HL-60/S4 (cell line): ENCODE measurements at regions not wholly inside any gene's neighbourhood (a gene's known extent, or its start where the extent isn't known, plus 50 kb on each side); places are given as distances from the start of the nearest gene placed in this dataset.
"Not testable (repeated sequence)": the region's sequence is repeated elsewhere in the genome, so short reads cannot be mapped to it uniquely, and the experiment has no call there.

Experiments
- in situ Hi-C: fragments of 300-500 bp; cut with MboI; formaldehyde crosslinking; loops from 2 replicates; pipeline ENCODE4 v1.14.3; 2022; ENCODE audit warnings: low sequenced_read_pairs

DNA sequence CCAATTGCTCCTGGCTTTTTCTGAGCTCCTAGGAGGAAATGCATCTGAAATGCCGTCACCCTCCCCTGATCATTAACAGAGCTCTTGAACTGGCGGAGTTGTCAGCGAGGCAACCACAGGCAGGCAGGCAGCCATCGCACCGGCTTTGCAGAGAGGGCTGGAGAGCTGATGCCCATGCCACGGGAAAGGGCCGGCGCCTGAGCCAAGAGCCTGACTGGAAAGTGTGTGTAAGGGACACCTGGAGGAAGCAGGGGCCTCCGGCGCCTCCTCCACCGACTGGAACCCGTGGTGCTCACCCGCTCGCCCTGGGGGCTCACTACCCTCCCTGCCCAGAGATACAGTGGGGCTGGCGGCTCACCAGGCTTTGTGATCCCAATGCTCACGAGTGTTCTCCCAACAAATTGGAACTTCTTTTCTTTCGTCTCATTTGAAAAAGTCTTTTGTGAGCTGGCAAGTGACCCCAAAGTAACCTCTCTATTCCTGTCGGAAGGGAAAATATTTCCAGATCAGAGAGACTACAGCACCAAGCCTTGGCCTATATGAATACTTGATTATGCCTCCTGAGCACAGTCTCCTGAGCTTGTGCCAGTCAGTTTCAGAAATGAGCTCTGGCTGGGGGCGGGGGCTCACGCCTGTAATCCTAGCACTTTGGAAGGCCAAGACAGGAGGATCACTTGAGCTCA, 97.7 kb upstream of the SLC25A33 start:
- in situ Hi-C loops = no loop called here

DNA sequence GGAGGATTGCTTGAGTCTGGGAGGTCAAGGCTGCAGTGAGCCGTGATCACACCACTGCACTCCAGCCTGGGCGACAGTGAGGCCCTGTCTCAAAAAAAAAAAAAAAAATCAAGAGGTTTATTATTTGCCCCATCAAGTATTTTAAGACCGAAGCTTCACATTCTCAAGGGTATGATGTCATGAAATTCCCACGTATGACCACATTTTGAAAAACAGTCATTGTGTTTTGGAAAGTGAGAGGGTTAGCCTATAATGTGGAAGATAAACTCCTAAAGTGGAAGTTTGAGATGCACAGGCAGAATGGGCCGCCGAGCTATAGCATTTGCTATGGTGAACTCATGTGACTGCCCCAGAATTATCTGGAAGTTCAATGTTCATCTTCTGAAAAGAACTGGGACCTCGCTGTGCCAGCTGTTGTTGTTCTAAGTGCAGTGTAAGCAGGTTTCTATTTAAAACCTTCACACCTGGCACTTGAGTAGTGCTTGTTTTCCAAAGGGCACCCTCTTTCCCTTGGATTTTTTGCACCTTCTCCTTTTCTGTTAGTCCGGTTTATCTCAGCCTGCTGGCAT, 96.9 kb upstream of the SLC25A33 start:
- in situ Hi-C loops = no loop called here

DNA sequence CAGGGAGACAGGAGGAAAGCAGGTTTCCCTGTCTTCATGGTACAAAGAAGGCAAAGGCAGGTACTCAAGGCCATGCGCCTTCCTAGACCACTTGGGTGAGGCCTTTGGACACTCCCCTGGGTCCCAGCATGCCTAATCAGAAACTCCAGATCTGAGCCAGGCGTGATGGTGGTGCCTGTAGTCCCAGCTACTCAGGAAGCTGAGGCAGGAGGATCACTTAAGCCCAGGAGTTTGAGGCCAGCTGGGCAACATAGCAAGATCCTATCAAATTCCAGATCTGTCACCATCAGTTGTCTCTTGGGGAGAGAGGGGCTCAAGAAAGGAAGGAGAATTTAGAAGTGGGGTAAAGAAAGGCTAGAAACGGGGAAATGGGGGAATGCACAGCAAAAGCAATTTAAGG, 96.3 kb upstream of the SLC25A33 start:
- in situ Hi-C loops = no loop called here

DNA sequence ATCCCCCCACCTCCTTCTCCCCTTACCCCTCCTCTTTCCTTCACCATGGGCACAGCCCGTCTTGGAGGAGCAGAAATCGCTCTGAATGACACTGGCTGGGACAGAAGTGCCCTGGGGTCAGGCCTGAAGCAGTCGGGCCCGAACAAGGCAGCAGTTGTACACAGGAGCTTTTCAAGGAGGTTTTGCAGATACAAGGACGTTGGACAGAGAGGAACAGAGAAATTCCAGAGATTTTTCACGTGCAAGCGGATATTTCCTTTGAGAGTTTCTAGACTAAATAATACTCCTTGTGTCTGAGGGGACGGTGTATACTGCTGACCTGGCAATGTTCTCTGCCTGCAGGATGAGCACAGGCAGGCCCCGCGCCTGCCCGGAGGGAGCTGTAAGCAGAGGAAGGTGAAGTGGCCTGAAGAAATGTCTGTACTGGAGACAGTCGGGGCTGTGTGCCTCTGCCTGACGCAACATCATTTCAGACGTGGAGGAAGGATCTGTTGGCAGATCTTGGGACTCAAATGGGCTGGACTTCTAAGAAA, 95.3 kb upstream of the SLC25A33 start:
- in situ Hi-C loops = no loop called here

DNA sequence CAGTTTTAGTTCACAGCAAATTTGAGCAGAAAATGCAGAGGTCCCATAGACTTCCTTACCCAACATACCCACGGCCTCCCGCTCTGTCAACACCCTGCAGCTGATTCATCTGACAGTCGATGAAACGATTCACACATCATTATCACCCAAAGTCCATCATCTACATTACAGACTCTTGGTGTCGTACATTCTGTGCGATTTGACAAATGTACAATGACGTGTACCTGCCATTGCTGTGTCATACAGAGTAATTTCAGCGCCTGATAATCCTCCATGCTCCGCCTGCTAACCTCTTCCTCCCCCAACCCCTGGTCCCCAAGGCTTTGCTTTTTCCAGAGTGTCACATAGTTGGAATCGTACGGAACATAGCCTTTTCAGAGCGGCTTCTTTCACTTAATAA, 94.7 kb upstream of the SLC25A33 start:
- in situ Hi-C loops = no loop called here

DNA sequence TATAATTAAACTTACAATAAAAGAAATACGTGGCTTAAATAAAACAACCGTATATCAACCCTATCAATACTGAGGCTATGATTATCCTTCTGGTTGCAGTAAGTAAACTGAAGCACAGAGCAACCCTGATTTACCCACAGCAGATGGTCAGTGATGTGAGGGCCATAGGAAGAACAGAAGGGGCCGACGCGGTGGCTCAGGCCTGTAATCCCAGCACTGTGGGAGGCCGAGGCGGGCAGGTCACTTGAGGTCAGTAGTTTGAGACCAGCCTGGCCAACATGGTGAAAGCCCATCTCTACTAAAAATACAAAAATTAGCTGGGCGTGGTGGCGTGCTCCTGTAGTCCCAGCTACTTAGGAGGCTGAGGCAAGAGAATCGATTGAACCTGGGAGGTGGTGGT, 94.2 kb upstream of the SLC25A33 start:
- in situ Hi-C loops = not testable (repeated sequence)

DNA sequence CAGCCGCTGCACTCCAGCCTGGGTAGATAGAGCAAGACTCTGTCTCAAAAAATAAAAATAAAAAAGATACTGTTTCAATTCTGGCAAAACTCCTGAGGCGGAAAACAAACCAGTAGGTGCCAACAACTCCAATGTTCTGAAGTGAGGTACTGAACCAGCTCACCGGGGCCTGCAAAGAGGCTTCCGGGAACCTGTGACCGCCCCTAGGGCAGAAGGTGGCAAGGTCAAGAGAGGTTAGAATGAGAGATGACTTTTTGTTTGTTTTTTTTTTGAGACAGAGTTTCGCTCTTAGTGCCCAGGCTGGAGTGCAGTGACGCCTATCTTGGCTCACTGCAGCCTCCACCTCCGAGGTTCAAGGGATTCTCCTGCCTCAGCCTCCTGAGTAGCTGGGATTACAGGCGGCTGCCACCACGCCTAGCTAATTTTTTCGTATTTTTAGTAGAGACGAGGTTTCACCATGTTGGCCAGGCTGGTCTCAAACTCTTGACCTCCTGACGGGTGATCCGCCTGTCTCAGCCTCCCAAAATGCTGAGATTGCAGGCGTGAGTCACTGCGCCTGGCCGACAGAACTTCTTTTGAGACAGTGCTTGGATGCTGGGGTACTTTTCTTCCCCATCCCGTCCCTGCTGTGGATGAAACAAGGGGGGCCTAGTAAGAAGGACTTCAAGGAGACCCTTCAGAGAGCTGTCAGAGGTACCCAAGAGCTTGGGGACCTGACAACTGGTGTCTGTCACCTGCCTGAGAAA, 91.9 kb upstream of the SLC25A33 start:
- in situ Hi-C loops = no loop called here

DNA sequence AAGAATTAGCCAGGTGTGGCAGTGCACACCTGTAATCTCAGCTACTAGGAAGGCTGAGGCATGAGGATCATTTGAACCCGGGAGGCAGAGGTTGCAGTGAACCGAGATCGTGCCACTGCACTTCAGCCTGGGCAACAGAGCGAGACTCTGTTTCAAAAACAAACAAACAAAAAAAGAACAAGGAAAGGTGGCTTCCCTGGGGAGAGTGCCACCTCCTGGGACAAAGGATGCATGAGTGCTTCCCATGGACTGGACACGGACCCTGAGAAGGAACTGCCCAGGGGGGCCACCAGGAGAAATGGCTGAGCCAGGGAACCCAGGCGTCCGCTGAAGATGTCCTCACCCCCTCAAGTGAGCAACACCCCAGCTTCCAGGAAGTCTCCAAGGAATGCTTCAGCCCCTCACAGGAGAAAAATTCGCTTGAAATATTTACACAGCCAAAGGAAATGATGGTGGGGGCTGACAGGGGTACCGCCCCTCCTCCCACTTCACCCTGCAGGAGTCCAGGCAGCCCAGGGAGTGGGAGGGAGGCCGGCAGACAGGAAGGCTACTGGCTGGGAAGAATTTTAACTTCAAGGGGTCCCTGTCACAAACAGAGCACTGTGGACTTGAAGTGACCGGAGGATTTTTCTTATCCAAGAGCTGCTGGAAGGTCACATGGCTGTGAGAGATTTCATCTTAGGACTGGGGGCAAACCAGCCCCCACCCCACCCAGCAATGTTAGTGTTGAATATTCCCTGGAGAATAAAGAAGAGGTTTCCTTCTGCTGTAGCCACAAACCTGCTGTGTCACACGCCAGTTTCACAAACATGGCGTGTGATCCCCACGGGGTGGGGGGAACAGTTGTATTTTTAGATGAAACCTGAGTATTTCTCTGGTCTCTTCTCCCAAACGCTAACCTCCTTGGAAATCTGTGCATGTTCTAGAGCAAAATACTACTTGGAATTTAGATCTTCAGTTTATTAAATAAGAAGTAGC, 90.8 kb upstream of the SLC25A33 start:
- in situ Hi-C loops = no loop called here

DNA sequence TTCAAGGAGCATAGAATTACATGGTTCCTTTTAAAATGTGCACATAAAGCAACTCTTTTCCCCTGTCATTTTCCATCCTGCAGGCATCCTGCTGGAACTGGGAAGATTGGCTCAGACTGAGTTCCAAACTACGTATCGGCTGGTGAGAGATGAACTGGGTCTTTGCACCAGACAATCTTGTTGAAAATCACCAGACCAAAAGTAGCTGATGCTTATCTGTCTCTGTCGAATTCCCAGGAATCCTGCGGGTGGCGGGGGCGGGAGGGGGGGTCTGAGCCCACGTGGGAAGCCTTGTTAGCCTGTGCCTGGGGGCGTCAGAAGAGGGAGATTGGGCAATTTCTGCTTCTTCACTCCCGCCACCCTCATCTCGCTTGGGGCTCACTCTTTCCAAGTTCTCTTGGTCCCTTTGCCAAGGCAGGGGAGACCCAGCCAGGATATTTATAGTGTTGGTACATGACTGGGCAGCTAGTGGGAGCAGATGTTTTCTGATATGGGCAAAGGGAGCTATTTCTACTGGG, 90.1 kb upstream of the SLC25A33 start:
- in situ Hi-C loops = no loop called here

DNA sequence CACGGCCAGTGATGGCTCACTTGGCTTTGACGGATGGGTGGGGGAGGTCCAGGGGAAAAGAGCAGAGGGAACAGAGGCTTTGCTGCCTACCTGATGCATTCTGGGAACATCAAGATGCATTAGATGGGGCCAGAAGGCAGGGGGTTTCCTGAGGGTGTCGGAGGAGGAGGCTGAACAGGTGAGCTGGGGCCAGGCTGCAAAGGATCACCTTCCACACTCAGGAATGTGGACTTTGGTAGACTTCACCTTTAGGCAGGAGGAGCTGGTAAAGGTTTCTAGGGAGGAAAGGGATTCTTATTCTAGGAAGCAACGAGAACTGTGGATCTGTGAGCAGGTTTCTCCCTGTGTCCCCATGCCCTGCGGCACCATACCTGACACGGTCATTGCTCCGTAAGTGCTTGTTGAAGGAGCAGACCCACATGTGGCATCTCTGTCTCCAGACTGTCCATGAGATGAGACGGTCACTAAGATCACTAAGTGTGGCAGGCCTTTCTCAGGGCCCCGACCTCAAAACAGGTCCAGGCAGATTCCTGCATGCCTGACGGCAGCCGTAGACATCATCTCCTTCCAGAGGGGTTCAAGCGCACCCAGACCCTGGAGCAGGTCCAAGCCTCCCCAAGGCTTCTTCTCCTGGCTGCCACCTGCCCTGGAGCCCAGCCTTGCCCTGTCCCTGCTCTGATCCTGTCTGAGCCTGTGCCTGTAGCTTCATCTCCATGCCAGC, 89.1 kb upstream of the SLC25A33 start:
- in situ Hi-C loops = loop anchor here (10.0 kb wide), 1 partner anchor 165 kb away; no protein-coding TSS in a partner anchor

DNA sequence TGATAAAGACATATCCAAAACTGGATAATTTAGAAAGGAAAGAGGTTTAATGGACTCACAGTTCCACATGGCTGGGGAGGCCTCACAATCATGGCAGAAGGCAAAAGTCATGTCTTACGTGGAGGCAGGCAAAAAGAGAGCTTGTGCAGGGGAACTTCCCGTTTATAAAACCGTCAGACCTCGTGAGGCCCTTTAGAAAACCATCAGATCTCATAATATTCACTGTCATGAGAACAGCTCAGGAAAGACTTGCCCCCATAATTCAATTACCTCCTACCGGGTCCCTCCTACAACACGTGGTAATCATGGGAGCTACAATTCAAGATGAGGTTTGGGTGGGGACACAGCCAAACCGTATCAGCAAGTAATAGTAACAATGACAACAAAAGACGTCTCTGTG, 88.2 kb upstream of the SLC25A33 start:
- in situ Hi-C loops = loop anchor here (10.0 kb wide), 1 partner anchor 166 kb away; no protein-coding TSS in a partner anchor

DNA sequence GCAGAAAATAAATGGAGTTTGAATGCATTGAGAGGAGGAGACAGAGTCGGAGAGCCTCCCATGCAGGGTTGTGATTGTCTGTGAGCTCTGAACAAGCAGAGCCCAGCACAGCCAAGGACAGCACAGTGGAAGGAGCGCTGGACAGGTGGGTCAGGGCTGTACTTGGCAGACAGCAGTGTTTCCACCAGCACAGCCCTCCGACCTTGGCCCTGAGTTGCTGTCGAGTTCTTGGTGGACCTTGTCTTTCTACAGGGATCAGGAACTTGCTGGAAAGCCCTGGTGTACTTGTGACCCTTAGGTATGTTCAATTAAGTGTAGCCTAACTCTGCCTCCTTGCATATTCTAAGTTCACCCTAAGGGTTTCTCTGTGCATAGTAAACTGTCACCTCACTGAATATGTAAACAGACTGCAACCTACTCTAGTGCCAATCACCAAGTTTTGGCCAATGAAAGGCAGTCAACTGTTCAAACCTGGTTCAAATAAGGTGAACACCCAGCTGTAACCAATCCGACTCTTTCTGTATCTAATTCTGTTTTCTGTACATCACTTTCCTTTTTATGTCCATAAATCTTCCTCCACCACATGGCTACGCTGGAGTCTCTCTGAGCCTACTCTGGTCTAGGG, 86.6 kb upstream of the SLC25A33 start:
- in situ Hi-C loops = loop anchor here (10.0 kb wide), 1 partner anchor 168 kb away; no protein-coding TSS in a partner anchor

DNA sequence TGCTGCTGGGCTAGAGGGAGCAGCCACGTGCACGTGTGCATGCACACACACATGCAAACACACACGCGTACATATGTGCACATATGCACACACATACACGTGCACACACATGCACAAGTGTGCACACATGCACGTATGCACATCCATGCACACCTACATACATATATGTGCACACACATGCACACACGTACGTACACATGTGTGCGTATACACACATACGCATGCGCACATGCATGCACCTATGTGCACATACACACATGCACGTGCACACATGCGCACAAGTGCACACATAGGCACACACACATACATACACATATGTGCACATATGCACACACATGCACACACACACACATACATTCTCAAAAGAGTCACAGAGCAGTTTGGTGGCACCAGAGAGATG, 85.9 kb upstream of the SLC25A33 start:
- in situ Hi-C loops = loop anchor here (10.0 kb wide), 1 partner anchor 169 kb away; no protein-coding TSS in a partner anchor

DNA sequence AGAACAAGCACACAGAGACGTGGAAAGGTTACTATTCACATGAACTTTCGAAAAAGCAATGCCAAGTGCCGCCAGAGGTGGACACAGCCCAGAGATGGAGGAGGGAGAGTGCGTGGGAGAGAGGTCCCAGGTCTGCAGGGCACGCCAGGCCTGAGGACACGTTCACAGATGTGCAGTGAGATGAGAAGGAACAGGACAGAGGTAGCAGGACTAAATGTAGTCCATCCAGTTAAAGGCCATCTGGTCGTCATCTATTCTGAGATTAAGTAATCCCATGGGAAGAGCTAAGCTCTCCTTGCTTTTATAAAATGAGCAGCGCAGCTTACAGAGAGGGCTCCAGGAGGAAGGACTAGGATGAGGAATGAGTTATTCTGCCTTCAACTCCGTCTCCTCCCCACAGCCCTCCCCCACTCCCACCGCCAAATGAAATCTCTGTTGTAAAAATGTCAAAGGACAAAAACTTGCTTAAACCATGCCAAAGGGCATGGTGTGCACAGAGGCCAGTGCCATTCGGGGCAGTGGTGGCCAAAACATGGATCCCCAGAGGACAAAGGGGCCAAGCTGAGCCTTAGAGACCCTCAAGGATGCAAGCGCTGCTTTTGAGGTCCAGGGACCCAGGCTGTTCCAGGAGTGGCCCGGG, 85.4 kb upstream of the SLC25A33 start:
- in situ Hi-C loops = loop anchor here (10.0 kb wide), 1 partner anchor 169 kb away; no protein-coding TSS in a partner anchor

DNA sequence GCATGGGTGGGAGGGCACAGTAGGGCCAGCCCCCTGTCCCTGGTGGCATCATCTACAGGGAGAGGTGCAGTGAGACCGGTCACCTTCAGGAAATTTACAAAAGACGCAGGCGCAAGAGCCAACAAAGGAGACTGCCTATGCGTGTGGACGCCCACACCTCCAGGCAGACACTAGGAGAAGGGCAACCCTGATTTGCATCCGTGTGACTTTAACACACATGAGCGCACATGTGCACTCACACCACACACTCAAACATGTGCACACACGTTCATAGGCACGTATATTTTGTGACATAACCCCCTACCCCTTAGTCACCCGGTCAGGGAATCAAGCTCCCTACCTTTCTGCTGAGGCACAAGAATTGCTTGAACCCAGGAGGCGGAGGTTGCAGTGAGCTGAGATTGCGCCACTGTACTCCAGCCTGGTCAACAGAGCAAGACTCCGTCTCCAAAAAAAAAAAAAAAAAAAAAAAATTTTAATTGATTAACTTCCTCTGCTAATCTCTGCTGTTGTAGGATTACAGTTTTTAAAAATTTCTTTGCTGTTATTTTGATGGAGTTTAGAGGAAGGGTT, 84.7 kb upstream of the SLC25A33 start:
- in situ Hi-C loops = loop anchor here (10.0 kb wide), 1 partner anchor 170 kb away; no protein-coding TSS in a partner anchor

DNA sequence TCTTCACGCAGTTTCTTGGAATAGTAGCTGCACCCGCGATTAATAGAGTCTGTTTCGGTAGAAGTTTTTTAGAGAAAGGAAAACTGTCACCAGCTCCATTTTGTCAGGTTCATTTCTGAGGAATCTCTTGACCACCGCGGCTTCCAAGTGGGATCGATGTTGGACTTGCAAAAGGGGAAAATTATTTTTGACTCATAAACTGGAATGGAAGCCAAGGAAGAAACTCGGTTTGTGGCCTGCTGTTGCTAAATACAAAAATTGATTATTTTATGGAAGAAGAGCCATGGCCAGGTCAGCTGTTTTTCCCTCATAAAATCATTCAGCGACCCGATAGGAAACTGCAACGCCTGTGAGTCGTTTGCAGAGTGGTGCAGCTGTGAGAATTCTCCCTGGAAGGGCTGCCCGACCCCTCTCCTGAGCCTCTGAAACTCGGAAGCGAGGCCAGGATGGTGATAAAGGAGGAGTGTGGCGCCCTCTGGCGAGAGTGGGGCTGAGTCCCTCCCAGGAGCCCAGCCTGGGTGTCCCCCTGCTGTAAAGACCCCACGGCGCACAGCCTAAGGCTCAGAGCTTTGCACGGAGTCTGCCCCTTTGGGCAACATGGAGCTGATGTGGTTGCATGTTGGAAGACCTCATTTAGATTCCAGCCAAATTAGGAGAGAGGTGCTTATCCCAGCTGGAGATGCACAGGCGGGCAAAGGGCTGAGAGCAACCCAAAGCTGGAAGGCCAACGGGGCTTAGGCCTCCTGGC, 83.6 kb upstream of the SLC25A33 start:
- in situ Hi-C loops = loop anchor here (10.0 kb wide), 1 partner anchor 171 kb away; no protein-coding TSS in a partner anchor

DNA sequence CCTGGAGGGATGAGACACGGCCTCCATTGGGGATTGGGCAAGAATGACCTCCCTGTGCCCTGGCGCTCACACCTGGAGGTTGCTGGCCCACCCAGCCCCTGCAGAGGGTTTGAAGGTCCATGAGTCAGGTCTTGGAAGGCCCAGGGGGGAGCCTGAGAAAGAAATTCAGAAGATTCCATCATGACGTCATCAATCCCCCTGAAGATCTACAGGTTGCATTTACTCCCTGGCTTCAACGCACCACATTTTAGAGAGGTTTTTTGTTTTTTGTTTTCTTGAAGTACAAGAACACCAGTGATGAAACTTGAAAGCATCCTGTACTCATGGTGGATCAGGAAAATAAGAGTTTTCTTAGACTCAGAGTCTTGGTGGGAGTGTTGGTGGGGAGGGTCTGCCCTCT, 82.4 kb upstream of the SLC25A33 start:
- in situ Hi-C loops = loop anchor here (10.0 kb wide), 1 partner anchor 172 kb away; no protein-coding TSS in a partner anchor
